ENCODE measurements at regions not wholly inside any gene's neighbourhood (a gene's known extent, or its start where the extent isn't known, plus 50 kb on each side); places are given as distances from the start of the nearest gene placed in this dataset.
"Not testable (repeated sequence)": the region's sequence is repeated elsewhere in the genome, so short reads cannot be mapped to it uniquely, and the experiment has no call there.

- no peak for DNase-seq (ENCODE audit: low spot score)
These were observed 1544.9 kb upstream of the WWC1 start for GRCh38 chr5:166746506-166746905.

- DNase-seq (ENCODE audit: low spot score): no peak
These were observed 1541.1 kb upstream of the WWC1 start for GRCh38 chr5:166750376-166750775.

GRCh38 chr5:166758151-166758550 lies 1533.3 kb upstream of the WWC1 start:
- no peak for DNase-seq (ENCODE audit: low spot score)

GRCh38 chr5:166767858-166768257 lies 1523.6 kb upstream of the WWC1 start:
- no peak for DNase-seq (ENCODE audit: low spot score)

- DNase-seq (ENCODE audit: low spot score): no peak
These were observed 1522.9 kb upstream of the WWC1 start for GRCh38 chr5:166768536-166768935.

- no peak for DNase-seq (ENCODE audit: low spot score)
These were observed 1518.7 kb upstream of the WWC1 start for GRCh38 chr5:166772770-166773169.

- DNase-seq (ENCODE audit: low spot score): no peak
These were observed 1509.7 kb upstream of the WWC1 start for GRCh38 chr5:166781737-166782136.

- no peak for DNase-seq (ENCODE audit: low spot score)
These were observed 1506.8 kb upstream of the WWC1 start for GRCh38 chr5:166784545-166785078.

- DNase-seq (ENCODE audit: low spot score): no peak
These were observed 1505.3 kb upstream of the WWC1 start for GRCh38 chr5:166786178-166786577.

- DNase-seq (ENCODE audit: low spot score): no peak
These were observed 1504.6 kb upstream of the WWC1 start for GRCh38 chr5:166786889-166787288.

- DNase-seq (ENCODE audit: low spot score): no peak
These were observed 1503.4 kb upstream of the WWC1 start for GRCh38 chr5:166788050-166788449.

GRCh38 chr5:166795756-166796155 lies 1495.7 kb upstream of the WWC1 start:
- no peak for DNase-seq (ENCODE audit: low spot score)

GRCh38 chr5:166803058-166803457 lies 1488.4 kb upstream of the WWC1 start:
- DNase-seq (ENCODE audit: low spot score): no peak

GRCh38 chr5:166804223-166804622 lies 1487.2 kb upstream of the WWC1 start:
- not testable (repeated sequence) for DNase-seq (ENCODE audit: low spot score)

GRCh38 chr5:166804693-166805092 lies 1486.8 kb upstream of the WWC1 start:
- DNase-seq (ENCODE audit: low spot score): not testable (repeated sequence)

GRCh38 chr5:166810093-166810658 lies 1481.3 kb upstream of the WWC1 start:
- DNase-seq (ENCODE audit: low spot score): not testable (repeated sequence)

GRCh38 chr5:166810721-166811120 lies 1480.7 kb upstream of the WWC1 start:
- no peak for DNase-seq (ENCODE audit: low spot score)

GRCh38 chr5:166823360-166823759 lies 1468.1 kb upstream of the WWC1 start:
- no peak for DNase-seq (ENCODE audit: low spot score)

GRCh38 chr5:166834246-166834645 lies 1457.2 kb upstream of the WWC1 start:
- DNase-seq (ENCODE audit: low spot score): no peak

- no peak for DNase-seq (ENCODE audit: low spot score)
These were observed 1446.4 kb upstream of the WWC1 start for GRCh38 chr5:166845044-166845443.

GRCh38 chr5:166856791-166857190 lies 1434.7 kb upstream of the WWC1 start:
- DNase-seq (ENCODE audit: low spot score): no peak

- no peak for DNase-seq (ENCODE audit: low spot score)
These were observed 1431.0 kb upstream of the WWC1 start for GRCh38 chr5:166860426-166860825.

- DNase-seq (ENCODE audit: low spot score): no peak
These were observed 1428.9 kb upstream of the WWC1 start for GRCh38 chr5:166862581-166862980.

GRCh38 chr5:166865206-166865605 lies 1426.2 kb upstream of the WWC1 start:
- no peak for DNase-seq (ENCODE audit: low spot score)

Measured in CD4-positive, alpha-beta T cell treated with Interleukin-2 at 100 ng/mL for 4 hours (primary cell).